ENCODE measurements at regions not wholly inside any gene's neighbourhood (a gene's known extent, or its start where the extent isn't known, plus 50 kb on each side); places are given as distances from the start of the nearest gene placed in this dataset.

DNA sequence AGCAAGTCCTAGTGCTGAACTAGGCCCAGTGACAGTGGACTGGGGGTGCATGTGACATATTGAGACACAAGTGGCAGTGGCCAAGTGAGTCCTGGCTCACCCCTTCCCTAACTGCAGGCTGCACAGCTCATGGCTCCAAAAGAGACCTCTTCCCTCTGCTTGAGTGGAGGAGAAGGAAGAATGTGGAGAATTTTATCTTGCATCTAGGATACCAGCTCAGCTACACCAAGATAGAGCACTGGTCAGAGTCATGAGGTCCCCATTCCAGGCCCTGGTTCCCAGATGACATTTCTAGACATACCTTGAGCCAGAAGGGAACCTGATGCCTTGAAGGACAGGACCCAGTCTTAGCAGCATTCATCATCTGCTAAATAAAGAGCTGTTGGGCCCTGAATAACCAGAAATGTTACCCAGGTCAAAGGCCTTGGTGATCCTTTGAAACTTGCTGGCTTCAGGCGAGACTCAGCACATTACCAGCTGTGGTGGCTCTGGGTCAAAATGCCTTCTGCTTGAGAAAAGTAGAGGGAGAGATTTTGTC lies 114.5 kb downstream of the CDC14C start:
- Histone ChIP-seq H3K9me3 (ENCODE audit: control insufficient read depth, insufficient read depth, low read depth, low read length) (no peaks in the 10 kb centered on the region; the same call in 1 of the 2 replicates), H3K9ac (ENCODE audit: low read length) (no peak overlapping the region), H3K27me3 (ENCODE audit: control insufficient read depth, insufficient read depth, low read length) (no peaks in the 10 kb centered on the region), H3K27ac (ENCODE audit: low read depth, low read length) (no peak overlapping the region), H3K36me3 (ENCODE audit: control insufficient read depth, insufficient read depth, low read length) (no peaks in the 10 kb centered on the region), H3K4me3 (ENCODE audit: low read depth, low read length) (no peak overlapping the region), H3K4me1 (ENCODE audit: control insufficient read depth, insufficient read depth, low read length) (peaks cover 32% of the 10 kb centered on the region)

DNA sequence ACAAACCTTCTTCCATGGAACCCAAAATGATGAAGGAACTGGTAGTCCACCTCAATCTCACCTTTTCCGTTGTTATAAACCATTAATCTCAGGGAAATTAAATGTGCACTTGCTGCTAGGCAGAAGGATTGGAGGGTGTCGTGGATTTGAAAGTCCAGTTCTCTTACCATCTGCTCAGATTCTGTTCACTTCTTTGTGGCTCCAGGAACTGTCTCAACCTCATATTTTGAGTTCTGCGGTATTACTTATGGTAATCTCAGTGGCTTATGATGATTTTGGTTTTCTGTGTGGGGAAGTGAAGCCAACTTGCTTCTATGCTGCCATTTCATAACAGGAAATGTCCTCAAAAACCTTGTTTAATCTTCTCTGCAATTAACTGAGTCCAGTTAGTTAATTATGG lies 136.4 kb downstream of the CDC14C start:
- H3K36me3 ChIP-seq (ENCODE audit: control insufficient read depth, insufficient read depth, low read length), result no peaks in the 10 kb centered on the region
- no peak overlapping the region for H3K27ac ChIP-seq (ENCODE audit: low read depth, low read length)
- no peak overlapping the region for H3K4me3 ChIP-seq (ENCODE audit: low read depth, low read length)
- peaks cover 15% of the 10 kb centered on the region; the same call in 1 of the 2 replicates for H3K9me3 ChIP-seq (ENCODE audit: control insufficient read depth, insufficient read depth, low read depth, low read length)
- no peaks in the 10 kb centered on the region for H3K4me1 ChIP-seq (ENCODE audit: control insufficient read depth, insufficient read depth, low read length)
- H3K9ac ChIP-seq (ENCODE audit: low read length), result no peak overlapping the region
- H3K27me3 ChIP-seq (ENCODE audit: control insufficient read depth, insufficient read depth, low read length), result no peaks in the 10 kb centered on the region

DNA sequence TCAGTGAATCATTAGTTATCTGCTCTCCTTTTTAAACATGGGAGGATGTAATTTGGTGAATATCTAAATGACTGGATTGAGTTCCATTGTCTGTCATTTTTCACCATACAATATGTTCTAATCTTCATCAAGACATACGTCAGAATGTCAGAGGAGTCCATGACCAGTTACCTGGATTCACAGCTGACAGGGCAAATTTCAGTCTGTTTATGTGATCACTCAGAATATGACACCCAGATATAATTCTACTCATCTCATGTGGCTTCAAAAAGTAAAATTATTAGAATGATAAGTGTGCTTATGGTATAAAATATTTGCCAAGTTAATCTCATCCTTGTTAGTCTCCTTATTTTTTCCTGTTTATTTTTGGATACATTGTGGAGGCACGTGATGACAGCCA lies 150.2 kb downstream of the CDC14C start:
- Histone ChIP-seq H3K9ac (ENCODE audit: low read length) (no peak overlapping the region), H3K36me3 (ENCODE audit: control insufficient read depth, insufficient read depth, low read length) (no peaks in the 10 kb centered on the region), H3K27me3 (ENCODE audit: control insufficient read depth, insufficient read depth, low read length) (no peaks in the 10 kb centered on the region), H3K27ac (ENCODE audit: low read depth, low read length) (no peak overlapping the region), H3K4me3 (ENCODE audit: low read depth, low read length) (no peak overlapping the region), H3K4me1 (ENCODE audit: control insufficient read depth, insufficient read depth, low read length) (no peaks in the 10 kb centered on the region), H3K9me3 (ENCODE audit: control insufficient read depth, insufficient read depth, low read depth, low read length) (peaks cover 18% of the 10 kb centered on the region)

DNA sequence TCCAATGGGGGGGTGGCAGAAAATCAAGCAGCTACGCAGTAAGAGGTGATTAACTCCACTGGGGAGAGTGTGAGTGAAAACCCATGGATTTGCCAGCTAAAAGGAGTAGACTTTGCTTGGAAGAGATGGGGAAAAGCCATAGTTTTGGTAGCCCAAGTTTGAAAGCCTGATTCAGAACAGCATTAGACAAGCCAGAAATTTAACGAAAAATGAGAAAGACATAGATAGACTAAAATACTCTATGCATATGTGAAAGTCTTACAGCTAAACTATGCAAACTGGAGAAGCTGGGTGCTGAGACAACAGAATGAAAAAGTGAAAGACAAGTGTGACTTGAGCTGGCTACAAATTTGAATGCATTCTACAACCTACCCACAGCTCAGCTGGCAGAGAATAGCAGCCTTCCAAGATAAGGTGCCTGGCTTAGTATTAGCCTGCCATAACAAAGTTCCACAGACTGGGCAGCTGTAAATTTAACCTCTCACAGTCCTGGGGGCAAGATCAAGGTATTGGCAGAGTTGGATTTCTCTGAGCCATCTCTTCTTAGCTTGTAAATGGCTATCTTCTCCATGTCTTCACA lies 156.6 kb downstream of the CDC14C start:
- no peak overlapping the region for H3K4me3 ChIP-seq (ENCODE audit: low read depth, low read length)
- H3K9ac ChIP-seq (ENCODE audit: low read length), result no peak overlapping the region
- H3K27ac ChIP-seq (ENCODE audit: low read depth, low read length), result no peak overlapping the region

DNA sequence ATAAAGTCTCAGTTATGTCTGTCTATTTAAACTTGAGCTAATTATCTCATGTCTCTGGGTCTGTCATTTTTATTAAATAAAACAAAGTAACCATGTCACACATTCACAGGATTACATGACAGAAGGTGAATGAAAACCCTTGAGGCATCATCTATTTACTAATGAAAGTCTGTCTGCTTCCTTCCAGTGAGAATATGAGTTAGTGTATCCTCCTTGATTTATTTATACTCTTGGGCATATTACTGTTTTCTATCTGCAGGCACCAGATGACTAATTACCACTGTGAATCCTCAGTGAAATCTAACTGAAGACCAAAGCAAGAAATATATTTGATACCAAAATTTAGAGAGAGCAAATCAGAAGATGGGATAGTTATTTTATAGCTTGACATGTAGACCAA lies 163.7 kb downstream of the CDC14C start:
- H3K27ac ChIP-seq (ENCODE audit: low read depth, low read length), result no peak overlapping the region
- no peaks in the 10 kb centered on the region for H3K9me3 ChIP-seq (ENCODE audit: control insufficient read depth, insufficient read depth, low read depth, low read length)
- H3K4me3 ChIP-seq (ENCODE audit: low read depth, low read length), result no peak overlapping the region
- no peaks in the 10 kb centered on the region for H3K36me3 ChIP-seq (ENCODE audit: control insufficient read depth, insufficient read depth, low read length)
- H3K4me1 ChIP-seq (ENCODE audit: control insufficient read depth, insufficient read depth, low read length), result peaks cover 18% of the 10 kb centered on the region
- H3K9ac ChIP-seq (ENCODE audit: low read length), result no peak overlapping the region
- H3K27me3 ChIP-seq (ENCODE audit: control insufficient read depth, insufficient read depth, low read length), result no peaks in the 10 kb centered on the region

More for the DNA sequence above, 156.6 kb downstream of the CDC14C start:
- H3K36me3 ChIP-seq (ENCODE audit: control insufficient read depth, insufficient read depth, low read length), result no peaks in the 10 kb centered on the region
- no peaks in the 10 kb centered on the region for H3K4me1 ChIP-seq (ENCODE audit: control insufficient read depth, insufficient read depth, low read length)
- H3K27me3 ChIP-seq (ENCODE audit: control insufficient read depth, insufficient read depth, low read length), result no peaks in the 10 kb centered on the region
- peaks cover 23% of the 10 kb centered on the region for H3K9me3 ChIP-seq (ENCODE audit: control insufficient read depth, insufficient read depth, low read depth, low read length)

DNA sequence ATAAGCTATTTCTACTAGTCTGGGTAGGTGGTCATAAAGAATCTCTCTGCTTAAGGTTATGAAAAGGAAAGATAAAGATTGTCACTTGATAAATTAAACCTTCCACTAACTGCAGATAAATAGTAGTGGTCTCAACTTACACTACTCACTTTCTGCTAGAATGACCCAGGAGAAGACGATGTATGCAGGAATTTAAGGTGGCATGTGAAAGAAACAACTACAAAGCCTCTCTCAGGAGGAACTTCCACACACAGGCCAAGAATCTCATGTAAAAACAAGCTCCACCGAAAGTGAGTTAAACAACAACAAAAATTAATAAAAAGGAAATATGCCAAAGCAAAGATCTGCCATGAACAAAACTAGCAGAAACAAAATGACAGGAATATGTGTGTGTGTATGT lies 165.4 kb downstream of the CDC14C start:
- Histone ChIP-seq H3K9me3 (ENCODE audit: control insufficient read depth, insufficient read depth, low read depth, low read length) (no peaks in the 10 kb centered on the region), H3K36me3 (ENCODE audit: control insufficient read depth, insufficient read depth, low read length) (no peaks in the 10 kb centered on the region), H3K27ac (ENCODE audit: low read depth, low read length) (0 out of 2 replicates have a peak overlapping the region, but pooled peaks have one; percentile 3), H3K27me3 (ENCODE audit: control insufficient read depth, insufficient read depth, low read length) (no peaks in the 10 kb centered on the region), H3K9ac (ENCODE audit: low read length) (no peak overlapping the region), H3K4me1 (ENCODE audit: control insufficient read depth, insufficient read depth, low read length) (peaks cover 21% of the 10 kb centered on the region), H3K4me3 (ENCODE audit: low read depth, low read length) (no peak overlapping the region)

DNA sequence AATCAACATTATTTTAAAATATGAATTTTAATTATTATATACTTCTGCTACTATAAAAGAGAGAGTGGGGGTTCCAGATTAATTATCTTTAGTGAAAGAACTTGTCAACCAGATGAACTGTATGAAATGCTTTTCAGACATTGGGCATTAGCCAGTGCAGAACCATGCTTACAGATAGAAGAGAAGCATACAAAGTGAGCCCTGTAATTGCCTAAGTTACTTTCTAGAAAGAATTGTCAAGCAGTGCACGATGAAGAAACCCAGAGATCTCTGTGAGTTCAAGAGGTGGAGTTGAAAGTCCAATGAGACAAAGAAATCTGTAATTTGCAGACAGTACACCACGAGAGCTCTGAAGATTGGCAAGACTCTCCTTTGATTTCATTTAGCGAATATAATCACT lies 166.7 kb downstream of the CDC14C start:
- H3K9me3 ChIP-seq (ENCODE audit: control insufficient read depth, insufficient read depth, low read depth, low read length), result no peaks in the 10 kb centered on the region; the same call in 1 of the 2 replicates
- no peaks in the 10 kb centered on the region for H3K36me3 ChIP-seq (ENCODE audit: control insufficient read depth, insufficient read depth, low read length)
- no peak overlapping the region for H3K4me3 ChIP-seq (ENCODE audit: low read depth, low read length)
- no peaks in the 10 kb centered on the region for H3K27me3 ChIP-seq (ENCODE audit: control insufficient read depth, insufficient read depth, low read length)
- peaks cover 30% of the 10 kb centered on the region for H3K4me1 ChIP-seq (ENCODE audit: control insufficient read depth, insufficient read depth, low read length)
- H3K9ac ChIP-seq (ENCODE audit: low read length), result no peak overlapping the region
- H3K27ac ChIP-seq (ENCODE audit: low read depth, low read length), result no peak overlapping the region

DNA sequence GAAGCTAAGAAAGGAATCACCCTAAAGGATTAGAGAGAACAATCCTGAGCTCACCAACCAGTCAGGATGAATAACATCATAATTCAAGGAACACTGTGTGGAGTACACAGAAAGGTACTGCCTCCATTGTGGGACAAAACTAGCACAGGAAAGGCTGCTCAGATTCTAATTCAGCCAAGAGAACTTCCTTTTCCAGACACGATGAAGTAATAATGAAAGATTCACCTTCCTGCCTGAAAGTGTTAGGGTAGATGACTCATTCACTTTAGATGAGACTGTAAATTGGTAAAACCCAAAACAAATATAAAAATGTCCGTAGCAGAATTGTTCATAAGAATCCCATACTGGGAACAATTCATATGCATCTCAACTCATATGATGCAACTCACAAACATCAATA lies 167.2 kb downstream of the CDC14C start:
- peaks cover 4% of the 10 kb centered on the region; the same call in 1 of the 2 replicates for H3K9me3 ChIP-seq (ENCODE audit: control insufficient read depth, insufficient read depth, low read depth, low read length)
- no peak overlapping the region for H3K4me3 ChIP-seq (ENCODE audit: low read depth, low read length)
- no peak overlapping the region for H3K27ac ChIP-seq (ENCODE audit: low read depth, low read length)
- no peaks in the 10 kb centered on the region for H3K27me3 ChIP-seq (ENCODE audit: control insufficient read depth, insufficient read depth, low read length)
- H3K9ac ChIP-seq (ENCODE audit: low read length), result no peak overlapping the region
- no peaks in the 10 kb centered on the region for H3K36me3 ChIP-seq (ENCODE audit: control insufficient read depth, insufficient read depth, low read length)
- H3K4me1 ChIP-seq (ENCODE audit: control insufficient read depth, insufficient read depth, low read length), result peaks cover 30% of the 10 kb centered on the region

DNA sequence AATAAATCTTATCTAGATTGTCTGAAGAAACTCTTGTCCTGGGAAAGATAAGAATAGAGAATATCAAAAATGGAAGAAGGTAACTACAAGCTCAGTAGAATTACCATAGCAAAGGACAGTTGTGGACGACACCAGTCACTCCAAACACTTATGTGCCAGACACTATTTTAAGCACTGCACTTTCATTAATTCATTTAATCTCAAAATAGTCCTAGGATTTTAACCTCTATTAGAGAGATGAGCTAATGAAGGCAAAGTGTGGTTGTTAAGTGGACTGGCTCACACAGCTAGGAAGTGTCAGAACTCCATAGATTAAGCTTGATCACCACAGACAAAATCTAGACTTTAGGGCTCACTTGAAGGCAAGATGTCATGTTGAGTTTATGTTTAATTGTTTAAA lies 168.9 kb downstream of the CDC14C start:
- Histone ChIP-seq H3K36me3 (ENCODE audit: control insufficient read depth, insufficient read depth, low read length) (no peaks in the 10 kb centered on the region), H3K9ac (ENCODE audit: low read length) (no peak overlapping the region), H3K9me3 (ENCODE audit: control insufficient read depth, insufficient read depth, low read depth, low read length) (peaks cover 8% of the 10 kb centered on the region; the same call in 1 of the 2 replicates), H3K27ac (ENCODE audit: low read depth, low read length) (no peak overlapping the region), H3K4me1 (ENCODE audit: control insufficient read depth, insufficient read depth, low read length) (peaks cover 30% of the 10 kb centered on the region), H3K4me3 (ENCODE audit: low read depth, low read length) (no peak overlapping the region), H3K27me3 (ENCODE audit: control insufficient read depth, insufficient read depth, low read length) (no peaks in the 10 kb centered on the region)

DNA sequence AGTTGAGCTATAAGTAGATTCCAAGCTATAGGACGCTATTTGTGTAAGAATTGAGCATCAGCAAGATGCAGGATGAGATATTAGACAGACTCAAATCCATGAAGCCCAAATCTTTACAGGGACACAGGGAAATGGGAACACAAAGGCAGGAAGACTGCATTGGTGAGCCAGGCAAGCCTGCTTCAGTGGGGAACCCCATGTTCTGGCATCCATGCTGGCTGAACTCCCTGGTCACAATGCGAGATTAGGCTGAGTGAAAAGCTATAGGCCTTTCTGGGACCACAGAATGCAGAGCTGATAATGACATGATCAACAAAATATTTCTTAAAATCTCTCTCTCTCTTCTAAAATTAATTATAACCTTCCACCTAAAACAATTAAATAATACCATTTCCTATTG lies 170.5 kb downstream of the CDC14C start:
- Histone ChIP-seq H3K27ac (ENCODE audit: low read depth, low read length) (no peak overlapping the region), H3K27me3 (ENCODE audit: control insufficient read depth, insufficient read depth, low read length) (no peaks in the 10 kb centered on the region), H3K9me3 (ENCODE audit: control insufficient read depth, insufficient read depth, low read depth, low read length) (peaks cover 8% of the 10 kb centered on the region; the same call in 1 of the 2 replicates), H3K9ac (ENCODE audit: low read length) (no peak overlapping the region), H3K4me1 (ENCODE audit: control insufficient read depth, insufficient read depth, low read length) (peaks cover 25% of the 10 kb centered on the region), H3K36me3 (ENCODE audit: control insufficient read depth, insufficient read depth, low read length) (no peaks in the 10 kb centered on the region), H3K4me3 (ENCODE audit: low read depth, low read length) (no peak overlapping the region)

DNA sequence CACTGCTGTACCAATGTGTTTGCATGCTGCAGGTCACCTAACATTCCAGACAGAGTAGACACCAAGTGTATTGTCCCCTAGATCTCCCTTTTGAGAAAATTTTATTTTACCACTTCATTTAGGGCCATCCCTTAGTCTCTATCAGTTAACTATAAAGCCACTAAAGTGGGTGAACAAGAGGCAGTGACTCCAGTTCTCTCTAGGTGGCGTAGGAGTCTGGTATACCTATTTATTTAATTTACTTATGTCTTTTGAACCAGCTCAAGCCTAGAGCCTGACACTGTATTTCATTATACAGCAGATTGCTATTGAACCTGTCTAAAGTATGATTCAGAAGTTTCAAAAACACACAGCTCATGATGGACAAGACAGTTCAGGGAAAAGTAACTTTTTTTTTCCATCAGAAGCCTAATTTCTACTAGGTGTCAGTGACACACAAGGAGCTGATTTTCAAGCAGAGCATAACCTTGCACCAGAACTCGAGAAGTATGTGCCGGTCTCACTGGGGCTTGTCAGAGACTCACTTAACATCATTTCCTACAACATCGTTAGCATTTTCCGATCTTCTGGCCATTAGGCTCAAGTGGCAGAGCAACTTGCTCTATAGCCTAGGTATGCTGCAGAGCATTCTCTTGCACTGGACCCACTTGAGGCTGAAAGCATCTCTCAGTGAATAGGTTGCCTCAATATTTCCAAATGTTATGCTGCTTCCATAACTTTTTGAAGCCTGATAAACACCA lies 175.4 kb downstream of the CDC14C start:
- Histone ChIP-seq H3K4me3 (ENCODE audit: low read depth, low read length) (no peak overlapping the region), H3K27ac (ENCODE audit: low read depth, low read length) (peak overlapping the region; percentile 96), H3K9ac (ENCODE audit: low read length) (peak overlapping the region; percentile 64), H3K9me3 (ENCODE audit: control insufficient read depth, insufficient read depth, low read depth, low read length) (peaks cover 8% of the 10 kb centered on the region; the same call in 1 of the 2 replicates), H3K27me3 (ENCODE audit: control insufficient read depth, insufficient read depth, low read length) (no peaks in the 10 kb centered on the region), H3K4me1 (ENCODE audit: control insufficient read depth, insufficient read depth, low read length) (peaks cover 45% of the 10 kb centered on the region), H3K36me3 (ENCODE audit: control insufficient read depth, insufficient read depth, low read length) (no peaks in the 10 kb centered on the region)
